8988T (cell line): ENCODE measurements at regions not wholly inside any gene's neighbourhood (a gene's known extent, or its start where the extent isn't known, plus 50 kb on each side); places are given as distances from the start of the nearest gene placed in this dataset.

Experiments used
- DNase-seq: peaks from one replicate; pipeline ENCODE4 v3.0.0; 2011

GRCh38 chr7:118028226-118028625 lies 155.0 kb upstream of the CTTNBP2 start:
- no peak for DNase-seq

- DNase-seq, result no peak
Measured at GRCh38 chr7:118029826-118030422, 154.0 kb upstream of the LSM8 start.

GRCh38 chr7:118033273-118033672 lies 150.7 kb upstream of the LSM8 start:
- DNase-seq, result no peak

- no peak for DNase-seq
Measured at GRCh38 chr7:118039963-118040489, 143.9 kb upstream of the LSM8 start.

- no peak for DNase-seq
Measured at GRCh38 chr7:118040562-118040961, 143.4 kb upstream of the LSM8 start.

GRCh38 chr7:118041251-118041878 lies 142.6 kb upstream of the LSM8 start:
- no peak for DNase-seq

GRCh38 chr7:118045629-118046028 lies 138.3 kb upstream of the LSM8 start:
- DNase-seq, result no peak

GRCh38 chr7:118046086-118046485 lies 137.9 kb upstream of the LSM8 start:
- DNase-seq, result no peak

- no peak for DNase-seq
Measured at GRCh38 chr7:118046801-118047200, 137.2 kb upstream of the LSM8 start.

- no peak for DNase-seq
Measured at GRCh38 chr7:118052336-118052735, 131.6 kb upstream of the LSM8 start.

- no peak for DNase-seq
Measured at GRCh38 chr7:118053353-118053752, 130.6 kb upstream of the LSM8 start.

GRCh38 chr7:118054529-118054928 lies 129.4 kb upstream of the LSM8 start:
- no peak for DNase-seq

GRCh38 chr7:118055647-118056046 lies 128.3 kb upstream of the LSM8 start:
- DNase-seq, result no peak

- DNase-seq, result no peak
Measured at GRCh38 chr7:118057404-118057803, 126.6 kb upstream of the LSM8 start.

- DNase-seq, result no peak
Measured at GRCh38 chr7:118059209-118059608, 124.8 kb upstream of the LSM8 start.

- no peak for DNase-seq
Measured at GRCh38 chr7:118060692-118061091, 123.3 kb upstream of the LSM8 start.

GRCh38 chr7:118061386-118061785 lies 122.6 kb upstream of the LSM8 start:
- no peak for DNase-seq

- DNase-seq, result no peak
Measured at GRCh38 chr7:118072893-118073674, 110.9 kb upstream of the LSM8 start.

- no peak for DNase-seq
Measured at GRCh38 chr7:118075936-118076335, 108.0 kb upstream of the LSM8 start.

- no peak for DNase-seq
Measured at GRCh38 chr7:118076564-118076963, 107.4 kb upstream of the LSM8 start.

- DNase-seq, result no peak
Measured at GRCh38 chr7:118078015-118078414, 105.9 kb upstream of the LSM8 start.

GRCh38 chr7:118079369-118079768 lies 104.6 kb upstream of the LSM8 start:
- DNase-seq, result no peak

GRCh38 chr7:118080947-118081346 lies 103.0 kb upstream of the LSM8 start:
- DNase-seq, result no peak

GRCh38 chr7:118082506-118082905 lies 101.5 kb upstream of the LSM8 start:
- no peak for DNase-seq
